Upper lobe of left lung (tissue), 4 donors: ENCODE measurements at regions not wholly inside any gene's neighbourhood (a gene's known extent, or its start where the extent isn't known, plus 50 kb on each side); places are given as distances from the start of the nearest gene placed in this dataset.

ENCODE experiments used
- EP300 ChIP-seq, 4 donors: sonication (generic); formaldehyde crosslinking; IDR thresholded peaks; one replicate each; pipeline ENCODE4 v1.5.1; 2017; ENCODE audit warnings: antibody characterized with exemption in 4 of 4, control low read depth in 2 of 4
- TF ChIP-seq, protein P1 (sequence below), 6 experiments: fragments of 450-650 bp in 4 of 6; fragments of 200-600 bp in 2 of 6; sonication (generic) in 2 of 6; IDR thresholded peaks; one replicate each; pipeline ENCODE4 v1.5.1; 2016 to 2019; ENCODE audit warnings: antibody characterized with exemption in 6 of 6

DNA sequence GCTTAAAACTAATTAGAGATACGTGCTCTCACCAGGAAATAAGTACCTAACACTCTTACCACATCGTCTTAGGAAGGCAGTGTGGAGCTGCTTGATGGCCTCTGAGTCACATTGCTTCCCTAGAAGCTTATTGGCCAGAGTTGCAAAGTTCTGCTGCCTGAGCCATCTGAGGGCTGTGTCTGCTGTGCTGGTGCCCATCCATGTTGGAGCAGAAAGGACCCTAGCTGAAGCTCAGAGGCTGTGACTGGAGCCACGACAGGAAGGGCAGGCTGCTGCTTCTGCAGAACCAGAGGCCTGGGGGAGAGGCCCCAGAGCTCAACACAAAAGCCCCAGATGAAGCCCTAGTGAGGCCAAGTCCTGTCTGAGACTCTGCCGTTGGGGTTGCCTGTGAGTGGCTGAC is 64.8 kb upstream of the IGFBP3 start:
- TF ChIP-seq, protein P1, sequence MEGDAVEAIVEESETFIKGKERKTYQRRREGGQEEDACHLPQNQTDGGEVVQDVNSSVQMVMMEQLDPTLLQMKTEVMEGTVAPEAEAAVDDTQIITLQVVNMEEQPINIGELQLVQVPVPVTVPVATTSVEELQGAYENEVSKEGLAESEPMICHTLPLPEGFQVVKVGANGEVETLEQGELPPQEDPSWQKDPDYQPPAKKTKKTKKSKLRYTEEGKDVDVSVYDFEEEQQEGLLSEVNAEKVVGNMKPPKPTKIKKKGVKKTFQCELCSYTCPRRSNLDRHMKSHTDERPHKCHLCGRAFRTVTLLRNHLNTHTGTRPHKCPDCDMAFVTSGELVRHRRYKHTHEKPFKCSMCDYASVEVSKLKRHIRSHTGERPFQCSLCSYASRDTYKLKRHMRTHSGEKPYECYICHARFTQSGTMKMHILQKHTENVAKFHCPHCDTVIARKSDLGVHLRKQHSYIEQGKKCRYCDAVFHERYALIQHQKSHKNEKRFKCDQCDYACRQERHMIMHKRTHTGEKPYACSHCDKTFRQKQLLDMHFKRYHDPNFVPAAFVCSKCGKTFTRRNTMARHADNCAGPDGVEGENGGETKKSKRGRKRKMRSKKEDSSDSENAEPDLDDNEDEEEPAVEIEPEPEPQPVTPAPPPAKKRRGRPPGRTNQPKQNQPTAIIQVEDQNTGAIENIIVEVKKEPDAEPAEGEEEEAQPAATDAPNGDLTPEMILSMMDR (IDR thresholded peaks at IDR 0.05) = no peak
- no peak for TF ChIP-seq EP300 (IDR thresholded peaks at IDR 0.05)
